Testis (tissue), 2 donors: ENCODE measurements at regions not wholly inside any gene's neighbourhood (a gene's known extent, or its start where the extent isn't known, plus 50 kb on each side); places are given as distances from the start of the nearest gene placed in this dataset.

ENCODE experiments used
- POLR2A ChIP-seq: fragments of 450-650 bp; IDR thresholded peaks from one replicate; pipeline ENCODE4 v1.6.1; 2017; ENCODE audit warnings: antibody characterized with exemption, mild to moderate bottlenecking, moderate library complexity
- TF ChIP-seq, protein P1 (sequence below), 3 experiments: fragments of 450-650 bp in 2 of 3; fragments of 200-600 bp in 1 of 3; sonication (generic) in 1 of 3; IDR thresholded peaks; one replicate each; pipeline ENCODE4 v1.5.1; 2016 to 2019; ENCODE audit warnings: antibody characterized with exemption in 3 of 3, mild to moderate bottlenecking in 2 of 3, moderate library complexity in 1 of 3

DNA sequence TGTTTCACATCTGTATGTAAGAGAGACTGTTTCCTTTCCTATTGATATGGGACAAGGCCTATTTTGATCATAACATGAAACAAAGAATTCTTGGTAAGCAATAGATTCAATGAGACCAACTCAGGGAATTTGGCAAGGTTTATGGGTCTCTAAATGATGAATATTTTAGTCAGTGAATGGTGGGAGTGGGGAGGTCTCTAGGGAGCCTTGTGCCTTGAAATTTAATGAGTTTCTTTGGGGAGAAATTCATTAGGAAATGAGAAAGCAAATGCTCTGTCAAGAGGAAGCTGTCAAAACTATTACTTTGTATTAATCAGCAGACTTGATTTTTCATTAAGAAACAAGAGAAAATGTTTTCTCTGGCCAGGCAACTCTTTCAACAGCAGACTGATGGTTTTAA lies 921.7 kb upstream of the API5 start:
- TF ChIP-seq, protein P1, sequence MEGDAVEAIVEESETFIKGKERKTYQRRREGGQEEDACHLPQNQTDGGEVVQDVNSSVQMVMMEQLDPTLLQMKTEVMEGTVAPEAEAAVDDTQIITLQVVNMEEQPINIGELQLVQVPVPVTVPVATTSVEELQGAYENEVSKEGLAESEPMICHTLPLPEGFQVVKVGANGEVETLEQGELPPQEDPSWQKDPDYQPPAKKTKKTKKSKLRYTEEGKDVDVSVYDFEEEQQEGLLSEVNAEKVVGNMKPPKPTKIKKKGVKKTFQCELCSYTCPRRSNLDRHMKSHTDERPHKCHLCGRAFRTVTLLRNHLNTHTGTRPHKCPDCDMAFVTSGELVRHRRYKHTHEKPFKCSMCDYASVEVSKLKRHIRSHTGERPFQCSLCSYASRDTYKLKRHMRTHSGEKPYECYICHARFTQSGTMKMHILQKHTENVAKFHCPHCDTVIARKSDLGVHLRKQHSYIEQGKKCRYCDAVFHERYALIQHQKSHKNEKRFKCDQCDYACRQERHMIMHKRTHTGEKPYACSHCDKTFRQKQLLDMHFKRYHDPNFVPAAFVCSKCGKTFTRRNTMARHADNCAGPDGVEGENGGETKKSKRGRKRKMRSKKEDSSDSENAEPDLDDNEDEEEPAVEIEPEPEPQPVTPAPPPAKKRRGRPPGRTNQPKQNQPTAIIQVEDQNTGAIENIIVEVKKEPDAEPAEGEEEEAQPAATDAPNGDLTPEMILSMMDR (IDR thresholded peaks at IDR 0.05) = no peak
- TF ChIP-seq POLR2A = no peak
